Natural killer cell (primary cell): ENCODE measurements at regions not wholly inside any gene's neighbourhood (a gene's known extent, or its start where the extent isn't known, plus 50 kb on each side); places are given as distances from the start of the nearest gene placed in this dataset.

ENCODE experiments used
- ATAC-seq, 3 donors: fragments of 150-1000 bp in 2 of 3; fragments of 200-7000 bp in 1 of 3; cut with Tn5 transposase; 1 replicate in 1 of 3; 2 replicates in 2 of 3; pipeline ENCODE4 v1.10.0; 2021; ENCODE audit warnings: mild to moderate bottlenecking in 2 of 3, moderate library complexity in 2 of 3
- DNase-seq, 2 donors: peaks; one replicate each; pipeline versions ENCODE4 v3.0.0 to v3.0.0-alpha.2; 2013 to 2021; ENCODE audit warnings: mixed read lengths in 1 of 2
- H3K27ac ChIP-seq: one replicate; pipeline ENCODE4 v1.5.1; 2013; ENCODE audit warnings: mild to moderate bottlenecking, low read length
- H3K27me3 ChIP-seq: one replicate; pipeline ENCODE4 v1.6.1; 2013; ENCODE audit warnings: low read length; ENCODE audit not compliant: control insufficient read depth, insufficient read depth
- H3K36me3 ChIP-seq: one replicate; pipeline ENCODE4 v1.6.1; 2013; ENCODE audit warnings: low read length; ENCODE audit not compliant: control insufficient read depth, insufficient read depth
- H3K4me1 ChIP-seq: one replicate; pipeline ENCODE4 v1.6.1; 2013; ENCODE audit warnings: low read length; ENCODE audit not compliant: control insufficient read depth, insufficient read depth
- H3K4me3 ChIP-seq: one replicate; pipeline ENCODE4 v1.5.1; 2013; ENCODE audit warnings: low read length
- H3K9me3 ChIP-seq: one replicate; pipeline ENCODE4 v1.6.1; 2013; ENCODE audit warnings: low read length; ENCODE audit not compliant: control insufficient read depth, insufficient read depth
- H3K27ac Mint-ChIP-seq, 2 donors: one replicate each; pipeline ENCODE4 v1.8.0; 2022; ENCODE audit warnings: mild to moderate bottlenecking in 2 of 2, mixed read lengths in 2 of 2, moderate library complexity in 1 of 2
- H3K27me3 Mint-ChIP-seq, 2 donors: one replicate each; pipeline ENCODE4 v1.8.0; 2022; ENCODE audit warnings: low read depth in 2 of 2, mixed read lengths in 2 of 2
- H3K36me3 Mint-ChIP-seq: one replicate; pipeline ENCODE4 v1.8.0; 2022; ENCODE audit warnings: mixed read lengths
- H3K4me1 Mint-ChIP-seq, 2 donors: one replicate each; pipeline ENCODE4 v1.8.0; 2022; ENCODE audit warnings: mixed read lengths in 2 of 2
- H3K4me3 Mint-ChIP-seq: one replicate; pipeline ENCODE4 v1.8.0; 2022; ENCODE audit warnings: mild to moderate bottlenecking, moderate library complexity, mixed read lengths
- H3K9me3 Mint-ChIP-seq, 2 donors: one replicate each; pipeline ENCODE4 v1.8.0; 2022; ENCODE audit warnings: mixed read lengths in 2 of 2
- WGBS: methylation state at CpG from one replicate; pipeline ENCODE4 v1.1.7; 2013; ENCODE audit warnings: missing lambda C conversion rate; ENCODE audit not compliant: insufficient coverage; 5-methylcytosine and 5-hydroxymethylcytosine counted together
- intact Hi-C: fragments of 100-400 bp; cut with micrococcal nuclease; formaldehyde crosslinking; loops from one replicate; pipeline ENCODE4 v1.14.2; 2022
- TF ChIP-seq, protein P1 (sequence below): fragments of 200-600 bp; IDR thresholded peaks from one replicate; pipeline ENCODE4 v1.8.0; 2022; ENCODE audit warnings: antibody characterized with exemption

DNA sequence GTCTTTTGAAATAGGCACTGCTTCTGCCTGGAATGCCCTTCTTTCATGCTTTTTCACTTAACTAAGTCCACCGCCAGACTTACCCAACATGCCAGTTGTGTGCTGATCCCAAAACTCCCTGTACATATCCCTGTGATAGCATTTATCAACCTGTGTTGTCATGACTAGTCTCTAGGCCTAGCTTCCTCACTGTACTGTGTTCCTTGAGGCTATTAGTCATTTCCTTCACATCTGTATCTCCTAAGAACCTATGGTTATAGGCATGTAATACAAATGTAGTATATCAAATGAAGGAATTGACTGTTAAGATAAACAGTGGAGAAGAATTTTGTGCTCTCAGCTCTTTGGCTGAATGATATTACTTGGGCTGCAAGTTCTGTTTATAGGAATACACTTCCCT lies 184.3 kb downstream of the CYRIA start:
- no peak for ATAC-seq
- peaks cover 10 to 12% of the 10 kb centered on the region in 2 donors for H3K27me3 Mint-ChIP-seq
- no peak overlapping the region for H3K4me3 Mint-ChIP-seq
- H3K4me1 ChIP-seq, result no peaks in the 10 kb centered on the region
- no peaks in the 10 kb centered on the region for H3K36me3 ChIP-seq
- no peaks in the 10 kb centered on the region for H3K27me3 ChIP-seq
- no peak overlapping the region for H3K27ac Mint-ChIP-seq
- H3K36me3 Mint-ChIP-seq, result no peaks in the 10 kb centered on the region
- H3K4me3 ChIP-seq, result no peak overlapping the region
- TF ChIP-seq, protein P1, sequence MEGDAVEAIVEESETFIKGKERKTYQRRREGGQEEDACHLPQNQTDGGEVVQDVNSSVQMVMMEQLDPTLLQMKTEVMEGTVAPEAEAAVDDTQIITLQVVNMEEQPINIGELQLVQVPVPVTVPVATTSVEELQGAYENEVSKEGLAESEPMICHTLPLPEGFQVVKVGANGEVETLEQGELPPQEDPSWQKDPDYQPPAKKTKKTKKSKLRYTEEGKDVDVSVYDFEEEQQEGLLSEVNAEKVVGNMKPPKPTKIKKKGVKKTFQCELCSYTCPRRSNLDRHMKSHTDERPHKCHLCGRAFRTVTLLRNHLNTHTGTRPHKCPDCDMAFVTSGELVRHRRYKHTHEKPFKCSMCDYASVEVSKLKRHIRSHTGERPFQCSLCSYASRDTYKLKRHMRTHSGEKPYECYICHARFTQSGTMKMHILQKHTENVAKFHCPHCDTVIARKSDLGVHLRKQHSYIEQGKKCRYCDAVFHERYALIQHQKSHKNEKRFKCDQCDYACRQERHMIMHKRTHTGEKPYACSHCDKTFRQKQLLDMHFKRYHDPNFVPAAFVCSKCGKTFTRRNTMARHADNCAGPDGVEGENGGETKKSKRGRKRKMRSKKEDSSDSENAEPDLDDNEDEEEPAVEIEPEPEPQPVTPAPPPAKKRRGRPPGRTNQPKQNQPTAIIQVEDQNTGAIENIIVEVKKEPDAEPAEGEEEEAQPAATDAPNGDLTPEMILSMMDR, result no peak
- H3K9me3 ChIP-seq, result no peaks in the 10 kb centered on the region
- DNase-seq, result no peak
- intact Hi-C loops, result no loop called here
- no peaks in the 10 kb centered on the region for H3K9me3 Mint-ChIP-seq
- WGBS, result 96% methylated on average over 1 of the region's 1 CpG
- H3K4me1 Mint-ChIP-seq, result no peaks in the 10 kb centered on the region
- H3K27ac ChIP-seq, result no peak overlapping the region

DNA sequence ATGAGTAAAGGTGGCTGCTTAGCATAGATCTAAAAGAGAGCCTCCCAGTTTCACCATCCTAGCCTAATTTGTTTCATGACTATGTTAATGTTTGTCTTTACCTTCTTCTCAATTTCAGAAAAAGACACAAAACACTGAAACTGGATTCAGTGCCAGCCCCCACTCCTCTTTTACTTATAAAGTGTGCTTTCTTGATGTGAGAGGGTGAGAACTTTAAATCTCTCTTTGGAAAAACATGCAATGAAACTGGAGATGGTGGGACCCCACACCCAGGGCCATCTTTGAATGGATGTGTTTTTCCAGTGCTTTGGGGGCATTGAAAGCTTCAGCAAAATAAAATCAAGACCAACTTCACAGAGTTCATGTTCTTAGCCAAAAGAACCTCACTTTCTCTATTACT lies 185.9 kb downstream of the CYRIA start:
- Mint-ChIP-seq H3K4me3 (no peak overlapping the region), H3K27ac (no peak overlapping the region), H3K36me3 (no peaks in the 10 kb centered on the region), H3K4me1 (no peaks in the 10 kb centered on the region), H3K9me3 (no peaks in the 10 kb centered on the region), H3K27me3 (peaks cover 6 to 12% of the 10 kb centered on the region in 2 donors)
- no peak for ATAC-seq
- H3K27ac ChIP-seq, result no peak overlapping the region
- TF ChIP-seq, protein P1, result no peak
- no peaks in the 10 kb centered on the region for H3K9me3 ChIP-seq
- H3K4me1 ChIP-seq, result no peaks in the 10 kb centered on the region
- intact Hi-C loops, result no loop called here
- no peaks in the 10 kb centered on the region for H3K27me3 ChIP-seq
- no peak for DNase-seq
- H3K4me3 ChIP-seq, result no peak overlapping the region
- H3K36me3 ChIP-seq, result no peaks in the 10 kb centered on the region

DNA sequence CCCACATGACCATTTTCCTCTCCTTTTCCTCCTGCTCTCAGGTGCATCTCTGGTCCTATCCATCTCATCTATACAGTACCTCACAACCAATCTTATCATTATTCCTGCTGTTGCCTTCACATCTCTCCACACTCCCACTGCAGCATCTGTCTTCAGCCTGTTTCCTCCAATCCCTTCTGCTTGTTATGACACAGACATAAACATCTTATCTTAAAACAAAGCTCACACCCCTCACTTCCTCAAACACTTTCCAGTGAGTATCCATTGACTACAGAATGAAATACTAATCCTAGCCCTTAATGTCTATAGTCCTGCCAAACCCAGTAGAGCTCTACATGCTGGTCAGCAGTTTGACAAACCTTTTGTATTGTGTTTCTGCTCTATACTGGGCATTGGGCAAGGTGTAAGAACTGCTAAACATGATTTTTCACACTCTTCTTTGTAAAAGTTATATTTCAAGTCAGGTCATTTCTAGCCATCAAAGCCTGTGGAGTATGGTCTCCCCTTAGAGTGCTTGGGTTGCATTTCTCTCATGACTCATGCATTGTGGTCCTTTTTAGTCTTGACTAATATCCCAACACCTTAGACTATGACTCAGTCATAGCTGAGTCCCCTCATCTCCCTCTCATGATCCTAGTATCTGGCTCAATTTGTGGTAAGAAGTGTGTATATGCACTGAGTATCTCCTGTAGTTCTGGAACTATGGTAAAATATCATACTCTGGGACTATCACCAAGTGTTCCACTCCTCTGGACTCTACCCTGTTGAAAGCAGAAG lies 187.0 kb downstream of the CYRIA start:
- Histone ChIP-seq H3K27ac (no peak overlapping the region), H3K9me3 (no peaks in the 10 kb centered on the region), H3K4me1 (no peaks in the 10 kb centered on the region), H3K36me3 (no peaks in the 10 kb centered on the region), H3K4me3 (no peak overlapping the region), H3K27me3 (no peaks in the 10 kb centered on the region)
- Mint-ChIP-seq H3K27me3 (peaks cover 8 to 12% of the 10 kb centered on the region in 2 donors), H3K4me1 (no peaks in the 10 kb centered on the region), H3K4me3 (no peak overlapping the region), H3K36me3 (no peaks in the 10 kb centered on the region), H3K9me3 (no peaks in the 10 kb centered on the region), H3K27ac (no peak overlapping the region)
- TF ChIP-seq, protein P1, result no peak
- DNase-seq (no peak), ATAC-seq (peak in 1 of 3 donors; percentile 38)
- intact Hi-C loops, result no loop called here

DNA sequence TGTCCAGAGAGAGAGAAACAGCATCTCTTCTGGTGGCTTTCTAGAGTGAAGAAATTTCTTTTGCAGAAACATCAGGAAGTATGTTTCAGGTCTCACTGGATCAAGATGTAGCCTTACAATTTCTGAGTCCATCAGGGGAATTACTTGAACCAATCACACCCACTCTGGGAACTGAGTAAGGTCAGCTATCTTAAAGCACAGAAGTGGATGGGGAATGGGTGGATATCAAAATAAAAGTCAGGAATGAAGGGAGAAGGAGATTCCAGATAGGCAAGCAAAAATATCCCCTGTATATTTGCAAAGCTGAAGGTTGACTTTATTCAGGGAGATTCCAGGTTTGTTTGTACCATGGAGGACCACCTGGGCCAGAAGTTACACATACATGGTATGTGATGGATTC lies 188.0 kb downstream of the CYRIA start:
- Mint-ChIP-seq H3K27ac (no peak overlapping the region), H3K4me1 (no peaks in the 10 kb centered on the region), H3K9me3 (no peaks in the 10 kb centered on the region), H3K36me3 (no peaks in the 10 kb centered on the region), H3K4me3 (no peak overlapping the region), H3K27me3 (peaks cover 9 to 12% of the 10 kb centered on the region in 2 donors)
- TF ChIP-seq, protein P1, result no peak
- Histone ChIP-seq H3K4me3 (no peak overlapping the region), H3K27ac (no peak overlapping the region), H3K9me3 (no peaks in the 10 kb centered on the region), H3K36me3 (no peaks in the 10 kb centered on the region), H3K27me3 (no peaks in the 10 kb centered on the region), H3K4me1 (no peaks in the 10 kb centered on the region)
- no peak for DNase-seq
- intact Hi-C loops, result no loop called here
- no peak for ATAC-seq
